ENCODE measurements at regions not wholly inside any gene's neighbourhood (a gene's known extent, or its start where the extent isn't known, plus 50 kb on each side); places are given as distances from the start of the nearest gene placed in this dataset.
"Not testable (repeated sequence)": the region's sequence is repeated elsewhere in the genome, so short reads cannot be mapped to it uniquely, and the experiment has no call there.

DNA sequence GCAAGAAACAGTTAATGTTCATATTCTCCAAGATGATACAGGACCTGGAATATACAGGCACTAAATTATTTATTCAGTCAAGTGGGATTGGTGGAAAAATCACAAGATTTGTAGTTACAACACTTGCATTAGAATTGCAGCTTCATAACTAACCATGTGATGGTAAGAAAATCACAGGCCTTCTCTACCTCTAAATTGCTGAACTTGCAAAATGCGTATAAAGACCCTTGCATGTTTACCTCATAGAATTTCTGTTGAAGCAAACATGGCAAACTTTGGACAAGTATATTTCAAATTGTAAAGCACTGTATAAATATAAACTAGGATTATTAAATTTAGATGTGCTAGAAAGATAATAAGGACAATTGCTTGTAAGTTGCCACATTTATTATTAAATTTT is 215.1 kb downstream of the TMA16 start:
- no peak for DNase-seq (ENCODE audit: low read depth in 1 of 2, low spot score in 1 of 2)
- no peak for TF ChIP-seq JUND (IDR thresholded peaks at IDR 0.05; ENCODE audit: low read depth)
- in situ Hi-C loops (cut with HindIII; ENCODE audit: low pct_unique_long_range_greater_than_20kb, low sequenced_read_pairs): no loop called here

DNA sequence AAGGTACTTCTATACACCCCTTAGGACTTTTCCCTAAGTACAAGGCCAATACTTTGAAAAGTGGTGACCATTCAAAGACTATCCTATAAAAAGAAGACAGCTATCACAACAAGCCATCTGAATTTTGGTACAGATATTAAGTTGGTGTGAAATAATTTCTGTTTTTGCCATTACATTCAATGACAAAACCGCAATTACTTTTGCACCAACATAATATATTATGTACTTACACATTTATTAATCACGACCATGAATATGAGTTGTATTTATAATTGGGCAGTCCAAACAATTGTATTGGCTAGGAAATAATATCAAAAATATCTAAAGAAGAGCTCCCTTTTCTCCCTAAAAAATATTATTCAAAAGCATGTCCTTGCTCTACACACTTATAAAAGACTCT is 215.7 kb downstream of the TMA16 start:
- in situ Hi-C loops (cut with HindIII; ENCODE audit: low pct_unique_long_range_greater_than_20kb, low sequenced_read_pairs): no loop called here
- no peak for DNase-seq (ENCODE audit: low read depth in 1 of 2, low spot score in 1 of 2)
- no peak for TF ChIP-seq JUND (IDR thresholded peaks at IDR 0.05; ENCODE audit: low read depth)

GRCh38 chr4:163724495-163724894 is 230.0 kb downstream of the TMA16 start:
- in situ Hi-C loops (cut with HindIII; ENCODE audit: low pct_unique_long_range_greater_than_20kb, low sequenced_read_pairs): not testable (repeated sequence)

GRCh38 chr4:163726641-163727040 is 232.2 kb downstream of the TMA16 start:
- in situ Hi-C loops (cut with HindIII; ENCODE audit: low pct_unique_long_range_greater_than_20kb, low sequenced_read_pairs): no loop called here

More at GRCh38 chr4:163724495-163724894, 230.0 kb downstream of the TMA16 start:
- not testable (repeated sequence) for DNase-seq (ENCODE audit: low read depth in 1 of 2, low spot score in 1 of 2)

DNA sequence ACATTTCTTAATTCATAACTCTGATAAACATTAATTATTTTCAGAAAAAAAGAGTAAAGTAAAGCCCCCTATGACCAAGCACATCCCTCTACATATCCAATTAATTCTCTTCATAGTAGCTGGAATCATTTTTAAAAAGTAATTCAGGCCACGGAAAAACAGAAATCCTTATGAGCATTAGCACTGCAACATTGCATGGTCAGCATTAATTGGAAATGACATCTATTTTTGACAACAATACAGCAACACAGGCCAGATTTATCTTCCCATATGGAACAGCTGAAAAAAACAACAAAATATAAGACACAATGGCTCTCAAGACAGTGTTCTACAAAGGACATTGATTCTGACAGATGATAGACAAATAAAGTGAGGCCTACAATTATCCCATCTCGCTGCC is 236.6 kb downstream of the TMA16 start:
- no peak for DNase-seq (ENCODE audit: low read depth in 1 of 2, low spot score in 1 of 2)
- in situ Hi-C loops (cut with HindIII; ENCODE audit: low pct_unique_long_range_greater_than_20kb, low sequenced_read_pairs): no loop called here
- no peak for TF ChIP-seq JUND (IDR thresholded peaks at IDR 0.05; ENCODE audit: low read depth)

More at GRCh38 chr4:163726641-163727040, 232.2 kb downstream of the TMA16 start:
- no peak for DNase-seq (ENCODE audit: low read depth in 1 of 2, low spot score in 1 of 2)
- TF ChIP-seq JUND (IDR thresholded peaks at IDR 0.05; ENCODE audit: low read depth): no peak

- no peak for TF ChIP-seq JUND (IDR thresholded peaks at IDR 0.05; ENCODE audit: low read depth)
- no peak for DNase-seq (ENCODE audit: low read depth in 1 of 2, low spot score in 1 of 2)
- in situ Hi-C loops (cut with HindIII; ENCODE audit: low pct_unique_long_range_greater_than_20kb, low sequenced_read_pairs): no loop called here
These were observed 238.0 kb downstream of the TMA16 start for GRCh38 chr4:163732473-163732872.

DNA sequence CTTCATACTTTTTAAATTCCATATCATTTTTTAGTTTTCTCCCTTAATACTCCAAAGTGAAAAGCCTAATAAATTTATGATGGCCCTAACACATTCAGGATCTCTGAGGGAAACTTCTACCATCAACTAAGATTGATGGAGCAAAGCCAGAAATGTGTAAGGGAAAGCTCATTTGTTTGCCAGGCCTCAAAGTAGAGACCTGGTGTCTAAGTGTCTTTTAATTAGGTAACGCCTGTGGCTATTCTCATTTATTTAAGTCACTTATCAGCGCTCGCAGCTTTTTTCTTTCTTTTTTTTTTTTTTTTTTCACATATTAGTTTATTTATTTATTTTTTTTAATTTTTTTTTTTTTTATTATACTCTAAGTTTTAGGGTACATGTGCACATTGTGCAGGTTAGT is 242.4 kb downstream of the TMA16 start:
- in situ Hi-C loops (cut with HindIII; ENCODE audit: low pct_unique_long_range_greater_than_20kb, low sequenced_read_pairs): no loop called here
- no peak for TF ChIP-seq JUND (IDR thresholded peaks at IDR 0.05; ENCODE audit: low read depth)

DNA sequence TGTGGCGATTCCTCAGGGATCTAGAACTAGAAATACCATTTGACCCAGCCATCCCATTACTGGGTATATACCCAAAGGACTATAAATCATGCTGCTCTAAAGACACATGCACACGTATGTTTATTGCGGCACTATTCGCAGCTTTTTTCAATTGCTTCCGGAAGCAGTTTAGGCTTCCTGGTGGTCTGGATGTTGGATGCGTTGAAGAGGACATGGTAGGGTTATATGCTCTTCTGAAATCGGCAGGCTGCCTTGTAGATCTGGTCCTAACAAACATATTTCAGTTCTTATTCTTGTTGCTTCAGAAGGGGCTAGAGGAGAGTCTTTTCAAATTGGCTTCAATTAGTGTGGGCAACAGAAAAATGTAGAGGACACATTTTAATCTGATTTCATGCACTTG is 243.4 kb downstream of the TMA16 start:
- DNase-seq (ENCODE audit: low read depth in 1 of 2, low spot score in 1 of 2); in situ Hi-C loops (cut with HindIII; ENCODE audit: low pct_unique_long_range_greater_than_20kb, low sequenced_read_pairs): not testable (repeated sequence)

More for the DNA sequence above, 242.4 kb downstream of the TMA16 start:
- DNase-seq (ENCODE audit: low read depth in 1 of 2, low spot score in 1 of 2): no peak

GRCh38 chr4:163738521-163738920 is 244.0 kb downstream of the TMA16 start:
- in situ Hi-C loops (cut with HindIII; ENCODE audit: low pct_unique_long_range_greater_than_20kb, low sequenced_read_pairs): no loop called here
- DNase-seq (ENCODE audit: low read depth in 1 of 2, low spot score in 1 of 2): no peak
- TF ChIP-seq JUND (IDR thresholded peaks at IDR 0.05; ENCODE audit: low read depth): no peak

DNA sequence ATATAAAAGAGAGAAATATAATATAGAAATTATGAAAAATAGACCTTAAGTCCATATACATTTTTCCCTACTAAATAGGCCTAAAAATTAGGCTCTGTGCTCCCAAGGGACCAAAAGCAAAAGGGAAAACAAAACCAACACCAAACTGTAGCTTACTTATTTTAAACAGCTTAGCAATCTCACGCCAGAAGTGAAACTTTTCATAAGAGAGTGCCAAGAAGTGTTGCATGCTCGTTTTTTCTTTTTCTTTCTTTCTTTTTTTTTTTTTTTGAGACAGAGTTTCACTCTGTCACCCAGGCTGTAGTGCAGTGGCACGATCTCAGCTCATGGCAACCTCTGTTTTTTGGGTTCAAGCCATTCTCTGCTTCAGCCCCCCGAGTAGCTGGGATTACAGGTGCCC is 250.4 kb downstream of the TMA16 start:
- no peak for TF ChIP-seq JUND (IDR thresholded peaks at IDR 0.05; ENCODE audit: low read depth)
- in situ Hi-C loops (cut with HindIII; ENCODE audit: low pct_unique_long_range_greater_than_20kb, low sequenced_read_pairs): no loop called here
- DNase-seq (ENCODE audit: low read depth in 1 of 2, low spot score in 1 of 2): no peak

- in situ Hi-C loops (cut with HindIII; ENCODE audit: low pct_unique_long_range_greater_than_20kb, low sequenced_read_pairs): no loop called here
These were observed 252.8 kb downstream of the TMA16 start for GRCh38 chr4:163747293-163747692.

GRCh38 chr4:163747886-163748285 is 253.4 kb downstream of the TMA16 start:
- TF ChIP-seq JUND (IDR thresholded peaks at IDR 0.05; ENCODE audit: low read depth): no peak
- in situ Hi-C loops (cut with HindIII; ENCODE audit: low pct_unique_long_range_greater_than_20kb, low sequenced_read_pairs): no loop called here
- no peak for DNase-seq (ENCODE audit: low read depth in 1 of 2, low spot score in 1 of 2)

More at GRCh38 chr4:163747293-163747692, 252.8 kb downstream of the TMA16 start:
- TF ChIP-seq JUND (IDR thresholded peaks at IDR 0.05; ENCODE audit: low read depth): no peak
- no peak for DNase-seq (ENCODE audit: low read depth in 1 of 2, low spot score in 1 of 2)

- DNase-seq (ENCODE audit: low read depth in 1 of 2, low spot score in 1 of 2): no peak
- TF ChIP-seq JUND (IDR thresholded peaks at IDR 0.05; ENCODE audit: low read depth): no peak
- in situ Hi-C loops (cut with HindIII; ENCODE audit: low pct_unique_long_range_greater_than_20kb, low sequenced_read_pairs): no loop called here
These were observed 254.0 kb downstream of the TMA16 start for GRCh38 chr4:163748449-163748848.

GRCh38 chr4:163755013-163755412 is 260.5 kb downstream of the TMA16 start:
- TF ChIP-seq JUND (IDR thresholded peaks at IDR 0.05; ENCODE audit: low read depth): no peak
- no peak for DNase-seq (ENCODE audit: low read depth in 1 of 2, low spot score in 1 of 2)
- in situ Hi-C loops (cut with HindIII; ENCODE audit: low pct_unique_long_range_greater_than_20kb, low sequenced_read_pairs): no loop called here
